ENCODE measurements at regions not wholly inside any gene's neighbourhood (a gene's known extent, or its start where the extent isn't known, plus 50 kb on each side); places are given as distances from the start of the nearest gene placed in this dataset.
A peak's percentile ranks its signal among the peaks of the same experiment; 100 is the strongest.

DNA sequence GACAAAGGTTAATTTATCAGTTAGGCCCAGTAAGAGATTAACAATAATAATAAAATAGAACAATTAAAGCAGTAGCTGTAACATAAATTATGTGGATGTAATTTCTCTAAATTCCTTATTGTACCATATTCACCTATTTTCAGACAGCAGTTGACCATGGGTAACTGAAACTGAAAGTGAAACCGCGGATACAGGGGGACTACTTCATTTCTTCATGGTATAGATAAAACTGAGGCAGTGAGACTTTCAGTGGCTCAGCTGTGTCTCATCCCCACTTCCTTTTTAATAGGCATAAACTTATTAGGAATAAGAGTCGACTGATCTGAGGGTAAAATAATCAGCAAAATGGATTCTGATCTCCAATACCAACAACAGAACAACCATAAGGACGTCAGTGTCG, 174.0 kb upstream of the WWC1 start:
- no peaks in the 10 kb centered on the region for H3K36me3 Mint-ChIP-seq (ENCODE audit: insufficient read depth)
- no peak for DNase-seq (ENCODE audit: low spot score, unreplicated experiment)
- H3K9me3 Mint-ChIP-seq (ENCODE audit: low read depth), result no peaks in the 10 kb centered on the region
- TF ChIP-seq, protein P1, sequence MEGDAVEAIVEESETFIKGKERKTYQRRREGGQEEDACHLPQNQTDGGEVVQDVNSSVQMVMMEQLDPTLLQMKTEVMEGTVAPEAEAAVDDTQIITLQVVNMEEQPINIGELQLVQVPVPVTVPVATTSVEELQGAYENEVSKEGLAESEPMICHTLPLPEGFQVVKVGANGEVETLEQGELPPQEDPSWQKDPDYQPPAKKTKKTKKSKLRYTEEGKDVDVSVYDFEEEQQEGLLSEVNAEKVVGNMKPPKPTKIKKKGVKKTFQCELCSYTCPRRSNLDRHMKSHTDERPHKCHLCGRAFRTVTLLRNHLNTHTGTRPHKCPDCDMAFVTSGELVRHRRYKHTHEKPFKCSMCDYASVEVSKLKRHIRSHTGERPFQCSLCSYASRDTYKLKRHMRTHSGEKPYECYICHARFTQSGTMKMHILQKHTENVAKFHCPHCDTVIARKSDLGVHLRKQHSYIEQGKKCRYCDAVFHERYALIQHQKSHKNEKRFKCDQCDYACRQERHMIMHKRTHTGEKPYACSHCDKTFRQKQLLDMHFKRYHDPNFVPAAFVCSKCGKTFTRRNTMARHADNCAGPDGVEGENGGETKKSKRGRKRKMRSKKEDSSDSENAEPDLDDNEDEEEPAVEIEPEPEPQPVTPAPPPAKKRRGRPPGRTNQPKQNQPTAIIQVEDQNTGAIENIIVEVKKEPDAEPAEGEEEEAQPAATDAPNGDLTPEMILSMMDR (IDR thresholded peaks at IDR 0.05; ENCODE audit: unreplicated experiment), result no peak
- no peaks in the 10 kb centered on the region for H3K27me3 Mint-ChIP-seq
- no peak overlapping the region for H3K4me3 Mint-ChIP-seq (ENCODE audit: low read depth)
- no peak overlapping the region for H3K27ac Mint-ChIP-seq
- H3K4me1 Mint-ChIP-seq (ENCODE audit: low read depth), result peaks cover 6% of the 10 kb centered on the region

DNA sequence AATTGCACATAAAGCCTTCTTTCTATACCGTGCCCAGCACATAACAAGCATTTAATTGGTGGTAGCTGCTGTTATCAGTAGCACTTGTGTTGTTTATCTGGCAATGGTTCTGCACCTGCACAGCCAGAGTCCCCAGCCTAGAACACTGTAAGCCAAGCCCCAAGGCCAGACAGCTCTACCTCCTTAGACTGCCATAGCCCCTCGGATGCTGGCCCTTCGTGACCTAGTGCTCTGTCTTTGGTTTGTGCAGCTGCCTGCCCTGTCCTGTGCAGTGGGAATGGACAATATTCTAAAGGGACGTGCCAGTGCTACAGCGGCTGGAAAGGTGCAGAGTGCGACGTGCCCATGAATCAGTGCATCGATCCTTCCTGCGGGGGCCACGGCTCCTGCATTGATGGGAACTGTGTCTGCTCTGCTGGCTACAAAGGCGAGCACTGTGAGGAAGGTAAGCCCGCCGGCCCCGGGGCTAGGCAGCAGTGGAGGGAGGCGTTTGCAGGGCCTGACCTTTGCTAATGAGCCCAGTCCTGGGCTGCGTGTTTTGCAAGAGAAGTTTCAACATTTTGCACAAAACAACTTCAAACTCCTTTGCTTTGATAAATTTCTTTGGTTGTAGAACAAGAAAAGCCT, 173.3 kb upstream of the WWC1 start:
- Mint-ChIP-seq H3K9me3 (ENCODE audit: low read depth) (no peaks in the 10 kb centered on the region), H3K4me1 (ENCODE audit: low read depth) (peaks cover 6% of the 10 kb centered on the region), H3K36me3 (ENCODE audit: insufficient read depth) (no peaks in the 10 kb centered on the region), H3K27me3 (no peaks in the 10 kb centered on the region), H3K27ac (no peak overlapping the region), H3K4me3 (ENCODE audit: low read depth) (no peak overlapping the region)
- no peak for DNase-seq (ENCODE audit: low spot score, unreplicated experiment)
- TF ChIP-seq, protein P1 (IDR thresholded peaks at IDR 0.05; ENCODE audit: unreplicated experiment), result no peak

DNA sequence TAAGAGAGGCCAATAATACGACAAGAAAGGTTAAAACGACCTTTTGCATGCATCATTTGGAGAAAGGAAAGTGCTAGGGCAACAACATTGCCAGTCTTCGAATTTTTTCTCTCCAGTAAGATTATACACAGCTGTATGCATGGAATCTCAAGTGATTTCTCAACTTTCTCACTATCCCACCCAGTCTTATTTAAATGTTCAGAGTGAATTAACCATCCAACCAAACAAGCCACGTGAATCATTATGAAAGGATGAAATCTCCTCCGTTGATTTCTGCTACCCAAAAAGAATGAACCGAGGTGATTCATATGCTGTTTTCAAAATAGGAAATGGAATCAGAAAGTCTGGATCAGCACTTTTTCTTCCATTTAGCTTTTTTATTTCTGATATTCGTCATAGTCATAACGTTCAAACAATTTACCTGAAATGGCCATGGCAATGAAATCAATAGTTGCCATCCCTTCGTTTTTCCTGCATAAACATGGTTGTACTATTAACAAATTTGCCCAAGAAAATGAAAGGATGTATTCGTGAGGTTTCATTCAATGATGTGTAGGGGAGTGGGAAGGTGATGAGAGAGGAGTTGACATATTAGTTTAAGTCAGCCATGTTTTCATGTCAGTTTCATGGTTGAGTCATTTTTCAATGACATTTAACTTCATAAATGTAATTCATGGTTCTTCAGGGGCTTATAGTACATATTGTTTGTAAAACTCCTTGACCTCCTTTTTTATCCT, 170.9 kb upstream of the WWC1 start:
- Mint-ChIP-seq H3K27ac (no peak overlapping the region), H3K9me3 (ENCODE audit: low read depth) (no peaks in the 10 kb centered on the region), H3K36me3 (ENCODE audit: insufficient read depth) (no peaks in the 10 kb centered on the region), H3K4me1 (ENCODE audit: low read depth) (peaks cover 6% of the 10 kb centered on the region), H3K4me3 (ENCODE audit: low read depth) (no peak overlapping the region), H3K27me3 (no peaks in the 10 kb centered on the region)
- TF ChIP-seq, protein P1 (IDR thresholded peaks at IDR 0.05; ENCODE audit: unreplicated experiment), result no peak
- DNase-seq (ENCODE audit: low spot score, unreplicated experiment), result no peak

DNA sequence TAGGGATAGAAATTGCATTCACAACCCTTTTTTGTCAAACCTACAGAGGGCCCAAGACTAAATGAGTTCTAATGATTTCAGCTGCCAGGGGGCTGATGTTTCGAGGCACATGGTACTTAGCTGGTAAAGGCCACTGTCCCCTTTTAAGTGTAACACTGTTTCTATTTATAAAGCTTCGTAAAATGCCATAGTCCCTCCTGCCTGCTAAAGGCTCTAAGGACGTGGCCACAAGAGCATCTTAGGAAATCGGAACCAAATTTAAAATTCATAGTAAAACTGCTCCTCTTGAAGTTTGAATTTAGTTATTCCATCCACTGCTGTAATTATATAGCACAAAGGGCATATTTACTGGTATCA, 170.3 kb upstream of the WWC1 start:
- no peaks in the 10 kb centered on the region for H3K9me3 Mint-ChIP-seq (ENCODE audit: low read depth)
- no peak overlapping the region for H3K4me3 Mint-ChIP-seq (ENCODE audit: low read depth)
- TF ChIP-seq, protein P1 (IDR thresholded peaks at IDR 0.05; ENCODE audit: unreplicated experiment), result no peak
- no peaks in the 10 kb centered on the region for H3K36me3 Mint-ChIP-seq (ENCODE audit: insufficient read depth)
- H3K4me1 Mint-ChIP-seq (ENCODE audit: low read depth), result peaks cover 6% of the 10 kb centered on the region
- no peak overlapping the region for H3K27ac Mint-ChIP-seq
- no peaks in the 10 kb centered on the region for H3K27me3 Mint-ChIP-seq
- DNase-seq (ENCODE audit: low spot score, unreplicated experiment), result no peak

DNA sequence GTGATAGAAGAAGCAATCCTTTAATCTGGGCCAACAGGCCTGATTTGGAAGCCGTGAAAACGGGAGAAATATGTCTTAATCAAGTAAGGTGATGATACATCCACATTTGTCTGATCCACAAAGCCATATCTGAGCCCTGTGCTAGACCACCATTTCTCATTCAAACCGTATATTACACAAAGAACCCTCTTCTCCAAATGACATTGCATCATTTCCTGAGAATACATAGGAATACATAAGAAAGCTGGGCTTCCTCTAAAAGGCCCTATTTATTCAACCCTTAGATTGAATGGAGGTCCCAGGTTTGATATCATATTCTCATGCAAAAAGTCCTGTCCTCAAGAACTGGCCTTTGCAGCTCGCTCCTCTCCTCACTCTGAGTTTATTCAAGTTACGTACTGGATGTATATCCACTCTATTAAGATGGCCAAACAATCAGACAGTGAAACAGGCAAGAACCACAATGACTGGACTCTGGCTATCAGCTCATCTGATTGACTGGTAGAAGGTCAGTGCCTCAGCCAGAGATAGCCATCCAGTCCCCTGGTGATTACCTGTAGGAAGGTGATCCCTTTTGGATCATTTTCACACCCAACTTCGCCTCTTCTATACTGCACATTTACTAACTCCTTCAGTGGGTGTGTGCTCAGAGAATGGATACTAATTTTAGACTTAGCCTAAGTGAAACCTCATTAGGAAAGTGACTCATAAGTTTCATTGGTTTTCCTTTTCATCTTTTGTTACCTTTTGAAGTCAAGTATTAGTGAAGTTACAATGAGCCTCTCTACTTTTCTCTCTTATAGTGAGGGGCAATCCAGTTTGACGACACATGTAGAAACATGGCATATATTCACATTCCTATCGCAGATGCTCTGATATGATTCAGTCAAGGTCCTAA, 167.6 kb upstream of the WWC1 start:
- Mint-ChIP-seq H3K4me1 (ENCODE audit: low read depth) (no peaks in the 10 kb centered on the region), H3K36me3 (ENCODE audit: insufficient read depth) (no peaks in the 10 kb centered on the region), H3K9me3 (ENCODE audit: low read depth) (no peaks in the 10 kb centered on the region), H3K4me3 (ENCODE audit: low read depth) (no peak overlapping the region), H3K27ac (peak overlapping the region; percentile 33), H3K27me3 (peaks cover 2% of the 10 kb centered on the region)
- DNase-seq (ENCODE audit: low spot score, unreplicated experiment), result no peak
- TF ChIP-seq, protein P1 (IDR thresholded peaks at IDR 0.05; ENCODE audit: unreplicated experiment), result no peak
